Fibroblast of lung (primary cell): ENCODE measurements at regions not wholly inside any gene's neighbourhood (a gene's known extent, or its start where the extent isn't known, plus 50 kb on each side); places are given as distances from the start of the nearest gene placed in this dataset.

ENCODE experiments used
- EZH2 ChIP-seq: IDR thresholded peaks from 2 replicates; pipeline ENCODE4 v1.5.1; 2012; ENCODE audit warnings: low read length, control low read depth, mild to moderate bottlenecking; ENCODE audit errors: missing control alignments
- TF ChIP-seq, protein P1 (sequence below), 2 donors: IDR thresholded peaks in 1 of 2; conservative IDR thresholded peaks in 1 of 2; 1 replicate in 1 of 2; 2 replicates in 1 of 2; pipeline ENCODE4 v1.5.1; 2011 to 2012; ENCODE audit warnings: low read length in 2 of 2, control low read depth in 1 of 2, inconsistent platforms in 1 of 2, low read depth in 1 of 2, mild to moderate bottlenecking in 1 of 2

DNA sequence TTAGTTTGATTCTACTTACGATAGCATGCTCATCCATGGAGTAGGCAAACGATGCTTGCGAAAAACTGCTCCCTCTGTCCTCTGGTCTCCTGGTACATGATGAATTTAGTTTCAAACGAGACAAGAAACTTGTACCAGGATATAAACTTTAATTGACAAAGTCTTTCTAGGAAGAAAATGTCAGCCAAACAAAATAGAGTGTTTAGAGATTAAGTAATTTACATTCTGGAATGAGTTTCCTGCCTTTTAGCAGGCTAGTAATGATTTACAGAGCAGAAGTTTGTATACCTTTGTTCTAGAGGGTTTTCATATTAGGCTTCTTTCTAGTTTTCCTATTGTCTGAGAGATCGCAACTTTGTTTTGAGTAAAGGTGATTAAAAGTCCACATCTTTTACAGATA lies 206.9 kb downstream of the RPL10L start:
- TF ChIP-seq, protein P1, sequence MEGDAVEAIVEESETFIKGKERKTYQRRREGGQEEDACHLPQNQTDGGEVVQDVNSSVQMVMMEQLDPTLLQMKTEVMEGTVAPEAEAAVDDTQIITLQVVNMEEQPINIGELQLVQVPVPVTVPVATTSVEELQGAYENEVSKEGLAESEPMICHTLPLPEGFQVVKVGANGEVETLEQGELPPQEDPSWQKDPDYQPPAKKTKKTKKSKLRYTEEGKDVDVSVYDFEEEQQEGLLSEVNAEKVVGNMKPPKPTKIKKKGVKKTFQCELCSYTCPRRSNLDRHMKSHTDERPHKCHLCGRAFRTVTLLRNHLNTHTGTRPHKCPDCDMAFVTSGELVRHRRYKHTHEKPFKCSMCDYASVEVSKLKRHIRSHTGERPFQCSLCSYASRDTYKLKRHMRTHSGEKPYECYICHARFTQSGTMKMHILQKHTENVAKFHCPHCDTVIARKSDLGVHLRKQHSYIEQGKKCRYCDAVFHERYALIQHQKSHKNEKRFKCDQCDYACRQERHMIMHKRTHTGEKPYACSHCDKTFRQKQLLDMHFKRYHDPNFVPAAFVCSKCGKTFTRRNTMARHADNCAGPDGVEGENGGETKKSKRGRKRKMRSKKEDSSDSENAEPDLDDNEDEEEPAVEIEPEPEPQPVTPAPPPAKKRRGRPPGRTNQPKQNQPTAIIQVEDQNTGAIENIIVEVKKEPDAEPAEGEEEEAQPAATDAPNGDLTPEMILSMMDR (conservative IDR thresholded peaks at IDR 0.05 in 1 of 2, IDR thresholded peaks at IDR 0.05 in 1 of 2; ENCODE audit: low read depth in 1 of 2, low read length in 2 of 2): no peak
- TF ChIP-seq EZH2: no peak
